PC-9 (cell line): ENCODE measurements at regions not wholly inside any gene's neighbourhood (a gene's known extent, or its start where the extent isn't known, plus 50 kb on each side); places are given as distances from the start of the nearest gene placed in this dataset.

Experiments used
- BruUV-seq: library from RNA; stranded (reverse); fragments of 400-500 nt; replicated peaks from 2 replicates; lab custom pipeline; 2021; lab: Mats Ljungman, UMichigan
- CTCF ChIA-PET: fragments of 300-600 bp; sonication (Branson Sonifier 250); formaldehyde crosslinking; loops from one replicate; lab custom pipeline; 2022; ENCODE audit warnings: antibody characterized with exemption; lab: Charles Lee
- POLR2A ChIA-PET: fragments of 300-600 bp; sonication (Branson Sonifier 250); formaldehyde crosslinking; loops from one replicate; lab custom pipeline; 2022; ENCODE audit warnings: antibody characterized with exemption; ENCODE audit not compliant: unreplicated experiment; lab: Charles Lee
- DNase-seq, 2 experiments: peaks; one replicate each; pipeline versions ENCODE4 v3.0.0 to v3.0.0-alpha.2; 2015 to 2022; ENCODE audit warnings: mixed read lengths in 1 of 2
- H2AFZ ChIP-seq: fragments of 200-600 bp; sonication (generic); 2 replicates; pipeline ENCODE4 v1.8.1; 2017; ENCODE audit warnings: antibody characterized with exemption
- H3F3A ChIP-seq: fragments of 200-600 bp; sonication (generic); 2 replicates; pipeline ENCODE4 v1.8.1; 2017; ENCODE audit warnings: antibody characterized with exemption, mild to moderate bottlenecking, low read depth; ENCODE audit not compliant: insufficient read depth
- H3K27ac ChIP-seq: fragments of 200-600 bp; sonication (generic); 2 replicates; pipeline ENCODE4 v1.6.1; 2016; ENCODE audit warnings: mixed run types
- H3K27me3 ChIP-seq: fragments of 200-600 bp; sonication (generic); 2 replicates; pipeline ENCODE4 v1.6.1; 2016; ENCODE audit warnings: low read depth, mixed run types; ENCODE audit not compliant: insufficient read depth
- H3K36me3 ChIP-seq: fragments of 200-600 bp; sonication (generic); 2 replicates; pipeline ENCODE4 v1.6.1; 2016; ENCODE audit warnings: low read depth, mixed run types
- H3K4me1 ChIP-seq: fragments of 200-600 bp; sonication (generic); replicated peaks from 2 replicates; pipeline ENCODE4 v1.6.1; 2016; ENCODE audit warnings: mixed run types; ENCODE audit not compliant: insufficient read depth
- H3K4me2 ChIP-seq: fragments of 200-600 bp; sonication (generic); 2 replicates; pipeline ENCODE4 v1.6.1; 2017; ENCODE audit warnings: mixed run types
- H3K4me3 ChIP-seq: fragments of 200-600 bp; sonication (generic); 2 replicates; pipeline ENCODE4 v1.6.1; 2016; ENCODE audit warnings: mixed run types
- H3K79me2 ChIP-seq: fragments of 200-600 bp; sonication (generic); 2 replicates; pipeline ENCODE4 v1.6.1; 2017; ENCODE audit warnings: low read depth, mixed run types
- H3K9me2 ChIP-seq: fragments of 200-600 bp; sonication (generic); 2 replicates; pipeline ENCODE4 v1.8.1; 2017; ENCODE audit warnings: mild to moderate bottlenecking; ENCODE audit not compliant: insufficient read depth
- H3K9me3 ChIP-seq: fragments of 200-600 bp; sonication (generic); 2 replicates; pipeline ENCODE4 v1.8.1; 2016; ENCODE audit warnings: low read depth; ENCODE audit not compliant: insufficient read depth
- H4K20me1 ChIP-seq: fragments of 200-600 bp; sonication (generic); 2 replicates; pipeline ENCODE4 v1.8.1; 2017; ENCODE audit not compliant: insufficient read depth
- EZH2 ChIP-seq: fragments of 200-600 bp; sonication (generic); IDR thresholded peaks from 2 replicates; pipeline ENCODE4 v1.8.0; 2017; ENCODE audit warnings: antibody characterized with exemption, low read depth
- intact Hi-C: fragments of 100-400 bp; cut with micrococcal nuclease; formaldehyde crosslinking; loops from one replicate; pipeline ENCODE4 v1.10.0; 2022; ENCODE audit not compliant: unreplicated experiment
- TF ChIP-seq, protein P1 (sequence below): fragments of 200-600 bp; sonication (generic); conservative IDR thresholded peaks from 2 replicates; pipeline ENCODE4 v1.6.1; 2017; ENCODE audit warnings: mixed run types, antibody characterized with exemption, mild to moderate bottlenecking, moderate library complexity

GRCh38 chr10:130847170-130847569 is 464.4 kb downstream of the TCERG1L start:
- Histone ChIP-seq H3K27ac (no peak overlapping the region), H3K4me1 (no peaks in the 10 kb centered on the region), H3K79me2 (no peaks in the 10 kb centered on the region), H2AFZ (no peak overlapping the region), H3K36me3 (no peaks in the 10 kb centered on the region), H3K4me2 (no peak overlapping the region), H3K9me2 (no peaks in the 10 kb centered on the region), H3K4me3 (no peak overlapping the region), H3F3A (no peaks in the 10 kb centered on the region), H3K27me3 (peaks cover 3% of the 10 kb centered on the region; the same call in 1 of the 2 replicates), H4K20me1 (no peaks in the 10 kb centered on the region), H3K9me3 (no peaks in the 10 kb centered on the region)
- no TSS peak for BruUV-seq
- intact Hi-C loops = no loop called here
- POLR2A ChIA-PET = no interaction called here
- no peak for DNase-seq
- TF ChIP-seq, protein P1, sequence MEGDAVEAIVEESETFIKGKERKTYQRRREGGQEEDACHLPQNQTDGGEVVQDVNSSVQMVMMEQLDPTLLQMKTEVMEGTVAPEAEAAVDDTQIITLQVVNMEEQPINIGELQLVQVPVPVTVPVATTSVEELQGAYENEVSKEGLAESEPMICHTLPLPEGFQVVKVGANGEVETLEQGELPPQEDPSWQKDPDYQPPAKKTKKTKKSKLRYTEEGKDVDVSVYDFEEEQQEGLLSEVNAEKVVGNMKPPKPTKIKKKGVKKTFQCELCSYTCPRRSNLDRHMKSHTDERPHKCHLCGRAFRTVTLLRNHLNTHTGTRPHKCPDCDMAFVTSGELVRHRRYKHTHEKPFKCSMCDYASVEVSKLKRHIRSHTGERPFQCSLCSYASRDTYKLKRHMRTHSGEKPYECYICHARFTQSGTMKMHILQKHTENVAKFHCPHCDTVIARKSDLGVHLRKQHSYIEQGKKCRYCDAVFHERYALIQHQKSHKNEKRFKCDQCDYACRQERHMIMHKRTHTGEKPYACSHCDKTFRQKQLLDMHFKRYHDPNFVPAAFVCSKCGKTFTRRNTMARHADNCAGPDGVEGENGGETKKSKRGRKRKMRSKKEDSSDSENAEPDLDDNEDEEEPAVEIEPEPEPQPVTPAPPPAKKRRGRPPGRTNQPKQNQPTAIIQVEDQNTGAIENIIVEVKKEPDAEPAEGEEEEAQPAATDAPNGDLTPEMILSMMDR = no peak
- TF ChIP-seq EZH2 = no peak
- CTCF ChIA-PET = no interaction called here

- Histone ChIP-seq H3K79me2 (no peaks in the 10 kb centered on the region), H3F3A (no peaks in the 10 kb centered on the region), H3K36me3 (no peaks in the 10 kb centered on the region), H3K27ac (no peak overlapping the region), H2AFZ (no peak overlapping the region), H3K4me2 (no peak overlapping the region), H3K27me3 (peaks cover 3% of the 10 kb centered on the region; the same call in 1 of the 2 replicates), H3K4me1 (no peaks in the 10 kb centered on the region), H4K20me1 (no peaks in the 10 kb centered on the region), H3K4me3 (no peak overlapping the region), H3K9me2 (no peaks in the 10 kb centered on the region), H3K9me3 (no peaks in the 10 kb centered on the region)
- no peak for DNase-seq
- POLR2A ChIA-PET = no interaction called here
- BruUV-seq = no TSS peak
- CTCF ChIA-PET = no interaction called here
- no peak for TF ChIP-seq EZH2
- TF ChIP-seq, protein P1 = no peak
- intact Hi-C loops = no loop called here
Observed at GRCh38 chr10:130848855-130849254, 462.7 kb downstream of the TCERG1L start.

- no peaks in the 10 kb centered on the region for H3K9me3 ChIP-seq
- BruUV-seq = no TSS peak
- POLR2A ChIA-PET = no interaction called here
Observed at GRCh38 chr10:130854151-130854550, 457.4 kb downstream of the TCERG1L start.

More at GRCh38 chr10:130854151-130854550, 457.4 kb downstream of the TCERG1L start:
- no peak overlapping the region for H3K4me2 ChIP-seq
- H2AFZ ChIP-seq = no peak overlapping the region
- peaks cover 3% of the 10 kb centered on the region; the same call in 1 of the 2 replicates for H3K27me3 ChIP-seq
- no peak for DNase-seq
- H3K27ac ChIP-seq = no peak overlapping the region
- H3K4me1 ChIP-seq = no peaks in the 10 kb centered on the region
- H3K9me2 ChIP-seq = no peaks in the 10 kb centered on the region
- no peaks in the 10 kb centered on the region for H3K36me3 ChIP-seq
- no peaks in the 10 kb centered on the region for H3F3A ChIP-seq
- CTCF ChIA-PET = no interaction called here
- intact Hi-C loops = no loop called here
- H3K4me3 ChIP-seq = no peak overlapping the region
- no peaks in the 10 kb centered on the region for H3K79me2 ChIP-seq
- TF ChIP-seq EZH2 = no peak
- TF ChIP-seq, protein P1 = no peak
- no peaks in the 10 kb centered on the region for H4K20me1 ChIP-seq
